Mucosa of stomach (tissue), 1 donor: ENCODE measurements at regions not wholly inside any gene's neighbourhood (a gene's known extent, or its start where the extent isn't known, plus 50 kb on each side); places are given as distances from the start of the nearest gene placed in this dataset.
"Not testable (repeated sequence)": the region's sequence is repeated elsewhere in the genome, so short reads cannot be mapped to it uniquely, and the experiment has no call there.

Source experiments
- H3K27me3 ChIP-seq: one replicate; pipeline ENCODE4 v1.7.0; 2013; ENCODE audit warnings: mild to moderate bottlenecking, low read length; ENCODE audit not compliant: control insufficient read depth, insufficient read depth
- H3K36me3 ChIP-seq: one replicate; pipeline ENCODE4 v1.7.0; 2013; ENCODE audit warnings: low read length; ENCODE audit not compliant: control insufficient read depth, insufficient read depth
- H3K4me1 ChIP-seq: one replicate; pipeline ENCODE4 v1.7.0; 2013; ENCODE audit warnings: mild to moderate bottlenecking, low read length; ENCODE audit not compliant: control insufficient read depth, insufficient read depth
- H3K4me3 ChIP-seq: one replicate; pipeline ENCODE4 v1.7.0; 2013; ENCODE audit warnings: low read length
- H3K9ac ChIP-seq: one replicate; pipeline ENCODE4 v1.7.0; 2013; ENCODE audit warnings: mild to moderate bottlenecking, low read length, moderate library complexity
- H3K9me3 ChIP-seq: one replicate; pipeline ENCODE4 v1.7.0; 2013; ENCODE audit warnings: mild to moderate bottlenecking, low read length, moderate library complexity; ENCODE audit not compliant: control insufficient read depth
- donor health status: Pancreatic carcinoma.

GRCh38 chr10:46845640-46846039 is 65.6 kb upstream of the PTPN20 start:
- H3K4me1 ChIP-seq, H3K9me3 ChIP-seq, H3K36me3 ChIP-seq: not testable (repeated sequence)

DNA sequence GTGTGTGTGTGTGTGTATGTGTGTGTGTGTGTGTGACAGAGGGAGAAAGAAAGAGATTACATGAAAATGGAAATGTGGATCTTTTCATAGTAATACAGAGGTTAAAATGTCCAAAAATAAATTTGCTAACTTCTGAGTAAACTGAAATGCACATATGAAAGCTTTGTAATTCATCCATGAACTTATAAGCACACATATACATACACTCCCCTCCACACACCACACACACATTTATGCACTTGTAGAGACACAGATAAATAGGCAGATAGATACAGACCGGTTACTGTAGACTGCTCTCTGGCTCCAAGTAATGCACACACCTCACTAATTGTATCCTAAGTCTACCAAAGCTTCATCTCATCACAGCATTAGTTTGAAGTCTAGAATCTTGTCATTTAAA is 50.5 kb upstream of the PTPN20 start:
- not testable (repeated sequence) for H3K4me3 ChIP-seq, H3K9ac ChIP-seq

More at GRCh38 chr10:46845640-46846039, 65.6 kb upstream of the PTPN20 start:
- not testable (repeated sequence) for H3K27me3 ChIP-seq, H3K9ac ChIP-seq, H3K4me3 ChIP-seq

More for the DNA sequence above, 50.5 kb upstream of the PTPN20 start:
- not testable (repeated sequence) for H3K9me3 ChIP-seq, H3K36me3 ChIP-seq, H3K4me1 ChIP-seq, H3K27me3 ChIP-seq
